Mesendoderm (in vitro differentiated cells): ENCODE measurements at regions not wholly inside any gene's neighbourhood (a gene's known extent, or its start where the extent isn't known, plus 50 kb on each side); places are given as distances from the start of the nearest gene placed in this dataset.
"Not testable (repeated sequence)": the region's sequence is repeated elsewhere in the genome, so short reads cannot be mapped to it uniquely, and the experiment has no call there.

ENCODE experiments used
- DNase-seq: peaks from one replicate; pipeline ENCODE4 v3.0.0; 2013
- H2AK5ac ChIP-seq: 2 replicates; pipeline ENCODE4 v1.6.1; 2013; ENCODE audit warnings: low read length, inconsistent platforms
- H2BK120ac ChIP-seq: 2 replicates; pipeline ENCODE4 v1.6.1; 2013; ENCODE audit warnings: low read depth, mild to moderate bottlenecking, low read length, moderate library complexity, mixed read lengths
- H2BK15ac ChIP-seq: replicated peaks from 2 replicates; pipeline ENCODE4 v1.6.1; 2013; ENCODE audit warnings: low read depth, mild to moderate bottlenecking, moderate library complexity
- H2BK5ac ChIP-seq: 2 replicates; pipeline ENCODE4 v1.6.1; 2013; ENCODE audit warnings: low read length, inconsistent platforms
- H3K18ac ChIP-seq: 2 replicates; pipeline ENCODE4 v1.6.1; 2013; ENCODE audit warnings: mild to moderate bottlenecking, low read length, mixed read lengths
- H3K23ac ChIP-seq: one replicate; pipeline ENCODE4 v1.6.1; 2013; ENCODE audit warnings: low read length
- H3K27ac ChIP-seq: 2 replicates; pipeline ENCODE4 v1.5.1; 2013; ENCODE audit warnings: low read depth, mild to moderate bottlenecking, inconsistent platforms, low read length, moderate library complexity
- H3K27me3 ChIP-seq: 2 replicates; pipeline ENCODE4 v1.6.1; 2013; ENCODE audit warnings: low read length, control low read depth, mild to moderate bottlenecking, inconsistent platforms; ENCODE audit not compliant: insufficient read depth, poor library complexity
- H3K36me3 ChIP-seq: 2 replicates; pipeline ENCODE4 v1.6.1; 2013; ENCODE audit warnings: low read length, inconsistent platforms; ENCODE audit not compliant: control insufficient read depth, insufficient read depth
- H3K4ac ChIP-seq: one replicate; pipeline ENCODE4 v1.6.1; 2013; ENCODE audit warnings: low read depth, mild to moderate bottlenecking, low read length, moderate library complexity
- H3K4me1 ChIP-seq: 2 replicates; pipeline ENCODE4 v1.6.1; 2013; ENCODE audit warnings: low read depth, low read length, inconsistent platforms; ENCODE audit not compliant: control insufficient read depth
- H3K4me2 ChIP-seq: 2 replicates; pipeline ENCODE4 v1.6.1; 2013; ENCODE audit warnings: low read length
- H3K4me3 ChIP-seq: 2 replicates; pipeline ENCODE4 v1.5.1; 2013; ENCODE audit warnings: mild to moderate bottlenecking, low read length
- H3K56ac ChIP-seq: one replicate; pipeline ENCODE4 v1.6.1; 2013; ENCODE audit warnings: low read length
- H3K79me1 ChIP-seq: 2 replicates; pipeline ENCODE4 v1.6.1; 2013; ENCODE audit warnings: low read length, inconsistent platforms
- H3K79me2 ChIP-seq: 2 replicates; pipeline ENCODE4 v1.6.1; 2013; ENCODE audit warnings: mild to moderate bottlenecking, low read length; ENCODE audit not compliant: control insufficient read depth, insufficient read depth
- H3K9ac ChIP-seq: 2 replicates; pipeline ENCODE4 v1.6.1; 2013; ENCODE audit warnings: low read length, inconsistent platforms
- H4K5ac ChIP-seq: one replicate; pipeline ENCODE4 v1.6.1; 2013; ENCODE audit warnings: low read length
- H4K8ac ChIP-seq: one replicate; pipeline ENCODE4 v1.6.1; 2013; ENCODE audit warnings: low read depth, mild to moderate bottlenecking, control low read depth, low read length, moderate library complexity
- WGBS: extraction: QIAGEN DNeasy Blood & Tissue Kit; methylation state at CpG from one replicate; pipeline ENCODE4 v1.1.7; 2013; ENCODE audit warnings: low lambda C conversion rate, missing lambda C conversion rate; ENCODE audit not compliant: insufficient coverage; ENCODE audit errors: extremely low coverage; 5-methylcytosine and 5-hydroxymethylcytosine counted together

DNA sequence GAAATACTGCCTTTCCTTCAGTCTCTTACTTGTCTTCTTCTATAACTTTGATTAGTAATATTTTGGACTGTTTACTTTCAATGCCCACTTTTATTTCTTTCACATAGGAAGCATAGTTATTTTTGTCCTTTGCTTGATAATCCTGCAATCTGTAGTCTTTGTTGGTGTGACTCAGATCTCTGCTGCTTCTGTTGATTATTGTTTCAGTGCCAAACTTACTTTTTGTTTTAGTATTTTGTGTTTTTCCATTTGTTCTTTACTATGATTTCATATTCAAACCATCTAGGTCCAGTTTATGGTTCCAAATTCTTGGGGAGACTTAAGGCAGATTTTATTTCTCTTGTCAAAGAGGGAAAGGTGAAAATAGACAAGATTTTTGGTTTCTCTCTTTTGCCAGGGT, 399.9 kb downstream of the HLX start:
- no peak overlapping the region for H4K8ac ChIP-seq
- H3K4ac ChIP-seq: no peak overlapping the region

GRCh38 chr1:221283532-221283931, 404.3 kb downstream of the HLX start:
- DNase-seq: no peak
- Histone ChIP-seq H2BK5ac (no peak overlapping the region), H2BK120ac (no peak overlapping the region), H3K4me2 (no peak overlapping the region), H3K56ac (no peak overlapping the region), H3K18ac (no peak overlapping the region), H3K23ac (no peak overlapping the region), H3K9ac (no peak overlapping the region), H4K8ac (no peak overlapping the region), H2AK5ac (no peak overlapping the region), H3K27ac (no peak overlapping the region), H3K36me3 (no peaks in the 10 kb centered on the region), H3K27me3 (no peaks in the 10 kb centered on the region), H3K4me1 (no peaks in the 10 kb centered on the region), H3K79me2 (no peaks in the 10 kb centered on the region), H3K4ac (no peak overlapping the region), H4K5ac (no peak overlapping the region), H3K4me3 (no peak overlapping the region), H2BK15ac (no peak overlapping the region), H3K79me1 (no peaks in the 10 kb centered on the region)
- no CpG with 5 or more reads among the region's 1 CpG for WGBS

More for the DNA sequence above, 399.9 kb downstream of the HLX start:
- Histone ChIP-seq H3K23ac (no peak overlapping the region), H3K79me2 (no peaks in the 10 kb centered on the region), H2BK15ac (no peak overlapping the region), H4K5ac (no peak overlapping the region), H3K27ac (no peak overlapping the region), H3K36me3 (no peaks in the 10 kb centered on the region), H2BK5ac (no peak overlapping the region), H3K4me1 (peaks cover 4% of the 10 kb centered on the region), H3K79me1 (no peaks in the 10 kb centered on the region), H3K4me3 (no peak overlapping the region), H3K9ac (no peak overlapping the region), H3K4me2 (no peak overlapping the region), H3K56ac (no peak overlapping the region), H3K27me3 (no peaks in the 10 kb centered on the region), H2BK120ac (no peak overlapping the region), H2AK5ac (no peak overlapping the region), H3K18ac (no peak overlapping the region)
- DNase-seq: no peak

DNA sequence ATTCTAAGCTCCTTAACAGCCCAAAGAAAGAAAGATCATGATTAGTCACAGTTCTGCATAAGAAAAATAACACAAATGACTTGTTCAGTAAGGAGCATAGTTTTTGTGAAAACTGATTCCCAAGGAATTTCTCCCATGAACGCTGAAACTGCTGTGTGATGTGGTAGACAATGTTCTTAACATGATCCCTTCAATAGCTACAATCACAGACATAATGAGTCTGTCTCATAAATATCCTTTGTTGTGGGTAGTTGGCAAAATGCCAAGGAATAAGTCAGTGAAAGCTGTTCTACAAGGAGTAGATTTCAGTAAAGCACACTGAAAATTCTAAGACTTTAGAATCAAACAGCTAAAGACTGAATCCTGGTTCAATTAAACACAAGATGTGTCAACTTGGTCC, 404.8 kb downstream of the HLX start:
- no peak overlapping the region for H3K18ac ChIP-seq
- no peak overlapping the region for H2BK15ac ChIP-seq
- DNase-seq: no peak
- H3K27me3 ChIP-seq: no peaks in the 10 kb centered on the region
- H3K23ac ChIP-seq: no peak overlapping the region
- H3K56ac ChIP-seq: no peak overlapping the region
- no peak overlapping the region for H3K4ac ChIP-seq
- H2BK5ac ChIP-seq: no peak overlapping the region
- no peak overlapping the region for H3K9ac ChIP-seq
- H3K4me3 ChIP-seq: no peak overlapping the region
- no peak overlapping the region for H3K4me2 ChIP-seq
- H3K79me2 ChIP-seq: no peaks in the 10 kb centered on the region
- no peaks in the 10 kb centered on the region for H3K36me3 ChIP-seq
- H3K4me1 ChIP-seq: no peaks in the 10 kb centered on the region
- no peaks in the 10 kb centered on the region for H3K79me1 ChIP-seq
- H2AK5ac ChIP-seq: no peak overlapping the region
- no peak overlapping the region for H4K8ac ChIP-seq
- H2BK120ac ChIP-seq: no peak overlapping the region
- H3K27ac ChIP-seq: no peak overlapping the region
- H4K5ac ChIP-seq: no peak overlapping the region
- no CpG with 5 or more reads among the region's 1 CpG for WGBS

GRCh38 chr1:221284991-221285390, 405.7 kb downstream of the HLX start:
- no CpG with 5 or more reads among the region's 14 CpGs for WGBS
- not testable (repeated sequence) for H3K79me2 ChIP-seq, H3K23ac ChIP-seq, H3K27ac ChIP-seq, H3K4ac ChIP-seq, H3K36me3 ChIP-seq, H2BK5ac ChIP-seq, H3K18ac ChIP-seq, H3K4me1 ChIP-seq, H4K5ac ChIP-seq, H2AK5ac ChIP-seq, H3K56ac ChIP-seq, H2BK15ac ChIP-seq, H4K8ac ChIP-seq, H3K4me2 ChIP-seq, H3K9ac ChIP-seq, H3K79me1 ChIP-seq, DNase-seq, H3K4me3 ChIP-seq, H3K27me3 ChIP-seq, H2BK120ac ChIP-seq

DNA sequence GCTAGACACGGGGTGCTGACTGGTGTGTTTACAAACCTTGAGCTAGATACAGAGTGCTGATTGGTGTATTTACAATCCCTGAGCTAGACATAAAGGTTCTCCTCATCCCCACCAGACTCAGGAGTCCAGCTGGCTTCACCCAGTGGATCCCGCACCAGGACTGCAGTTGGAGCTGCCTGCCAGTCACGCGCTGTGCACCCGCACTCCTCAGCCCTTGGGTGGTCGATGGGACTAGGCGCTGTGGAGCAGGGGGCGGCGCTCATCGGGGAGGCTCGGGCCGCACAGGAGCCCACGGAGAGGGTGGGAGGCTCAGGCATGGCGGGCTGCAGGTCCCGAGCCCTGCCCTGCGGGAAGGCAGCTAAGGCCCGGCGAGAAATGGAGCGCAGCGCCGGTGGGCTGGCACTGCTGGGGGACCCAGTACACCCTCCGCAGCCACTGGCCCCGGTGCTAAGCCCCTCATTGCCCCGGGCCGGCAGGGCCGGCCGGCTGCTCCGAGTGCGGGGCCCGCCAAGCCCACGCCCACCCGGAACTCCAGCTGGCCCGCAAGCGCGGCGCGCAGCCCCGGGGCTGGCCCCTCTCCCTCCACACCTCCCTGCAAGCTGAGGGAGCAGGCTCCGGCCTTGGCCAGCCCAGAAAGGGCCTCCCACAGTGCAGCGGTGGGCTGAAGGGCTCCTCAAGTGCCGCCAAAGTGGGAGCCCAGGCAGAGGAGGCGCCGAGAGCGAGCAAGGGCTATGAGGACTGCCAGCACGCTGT, 406.4 kb downstream of the HLX start:
- not testable (repeated sequence) for H4K5ac ChIP-seq, H3K23ac ChIP-seq, H3K56ac ChIP-seq, H3K79me1 ChIP-seq, H3K27me3 ChIP-seq, H3K27ac ChIP-seq, H3K4me1 ChIP-seq, H4K8ac ChIP-seq, H3K4me3 ChIP-seq, H3K18ac ChIP-seq, H3K4me2 ChIP-seq, H2BK120ac ChIP-seq, H3K79me2 ChIP-seq, H2AK5ac ChIP-seq, H2BK15ac ChIP-seq, H3K9ac ChIP-seq, H2BK5ac ChIP-seq, H3K4ac ChIP-seq, DNase-seq, H3K36me3 ChIP-seq
- no CpG with 5 or more reads among the region's 45 CpGs for WGBS

GRCh38 chr1:221286399-221286798, 407.2 kb downstream of the HLX start:
- Histone ChIP-seq H3K56ac (no peak overlapping the region), H3K23ac (no peak overlapping the region), H3K4me3 (no peak overlapping the region), H3K36me3 (no peaks in the 10 kb centered on the region), H4K8ac (no peak overlapping the region), H3K9ac (no peak overlapping the region), H3K79me1 (no peaks in the 10 kb centered on the region), H2BK5ac (no peak overlapping the region), H3K18ac (peak overlapping the region; percentile 53), H3K27me3 (no peaks in the 10 kb centered on the region), H3K27ac (no peak overlapping the region), H3K4me2 (no peak overlapping the region), H3K4me1 (no peaks in the 10 kb centered on the region), H2AK5ac (no peak overlapping the region), H2BK15ac (no peak overlapping the region), H3K4ac (no peak overlapping the region), H2BK120ac (no peak overlapping the region), H3K79me2 (no peaks in the 10 kb centered on the region), H4K5ac (no peak overlapping the region)
- WGBS: no CpG with 5 or more reads among the region's 1 CpG
- DNase-seq: no peak
